Amniotic stem cell (primary cell): ENCODE measurements at regions not wholly inside any gene's neighbourhood (a gene's known extent, or its start where the extent isn't known, plus 50 kb on each side); places are given as distances from the start of the nearest gene placed in this dataset.

Experiments used
- DNase-seq: peaks from one replicate; lab custom pipeline; 2025; lab: John Stamatoyannopoulos, UW

- no peak for DNase-seq
These were observed 523.8 kb downstream of the EFNA5 start for GRCh38 chr5:107146901-107147300.

- DNase-seq: no peak
These were observed 535.3 kb downstream of the EFNA5 start for GRCh38 chr5:107135391-107135790.

DNA sequence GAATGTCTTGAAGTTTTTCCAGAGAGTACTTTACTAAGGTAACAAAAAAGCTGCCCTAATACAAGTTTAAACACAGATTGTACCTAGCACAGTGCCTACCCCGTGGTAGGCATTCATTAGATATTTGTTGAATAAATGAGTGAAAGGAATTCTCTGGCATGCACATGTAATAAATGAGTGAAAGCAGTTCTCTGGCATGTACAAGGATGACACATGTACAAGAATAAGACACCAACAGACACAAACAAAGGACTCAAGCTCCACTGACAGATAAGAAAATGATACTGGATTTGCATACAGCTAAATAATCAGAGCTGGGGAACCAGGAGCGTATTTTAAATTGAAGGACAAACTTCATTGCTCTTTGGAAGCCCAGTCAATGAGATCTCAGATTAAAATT lies 535.8 kb downstream of the EFNA5 start:
- DNase-seq: no peak

DNA sequence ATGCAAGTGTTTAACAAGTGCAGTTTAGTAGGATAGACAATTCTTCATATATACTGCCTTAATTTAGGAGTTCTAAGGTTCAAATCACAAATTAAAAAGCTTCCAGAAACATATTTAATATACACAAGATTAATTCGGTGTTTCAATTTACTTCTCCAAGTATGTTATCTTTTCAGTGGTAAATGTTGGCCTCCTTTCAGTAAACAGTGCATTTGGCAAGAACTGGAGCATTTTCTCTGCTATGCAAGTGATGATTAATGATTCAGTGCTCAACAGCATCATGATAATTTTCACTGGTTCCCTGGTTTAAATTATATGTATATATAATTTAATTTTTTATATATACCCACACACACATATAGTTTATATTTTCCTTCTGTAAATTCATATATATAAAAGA lies 541.7 kb downstream of the EFNA5 start:
- no peak for DNase-seq

DNA sequence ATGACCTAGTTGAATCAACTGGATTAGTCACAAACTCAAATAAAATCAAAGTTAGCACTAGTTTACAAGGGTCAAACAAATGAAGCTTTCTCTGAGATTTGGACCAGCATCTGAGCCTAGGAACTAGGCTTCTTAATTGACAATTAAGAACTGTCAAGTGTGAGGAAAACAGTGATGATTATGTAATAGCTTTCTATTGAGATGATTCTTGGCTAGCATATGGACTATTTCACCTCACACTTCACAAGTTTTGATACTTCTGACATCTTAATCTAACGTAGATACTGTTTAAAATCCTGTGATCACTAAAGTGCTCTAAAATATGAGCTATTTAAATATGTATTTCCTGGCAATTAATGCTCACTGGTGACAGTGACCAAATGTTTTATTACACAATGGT lies 542.9 kb downstream of the EFNA5 start:
- DNase-seq: no peak

GRCh38 chr5:107126341-107126740 lies 544.4 kb downstream of the EFNA5 start:
- DNase-seq: no peak

DNA sequence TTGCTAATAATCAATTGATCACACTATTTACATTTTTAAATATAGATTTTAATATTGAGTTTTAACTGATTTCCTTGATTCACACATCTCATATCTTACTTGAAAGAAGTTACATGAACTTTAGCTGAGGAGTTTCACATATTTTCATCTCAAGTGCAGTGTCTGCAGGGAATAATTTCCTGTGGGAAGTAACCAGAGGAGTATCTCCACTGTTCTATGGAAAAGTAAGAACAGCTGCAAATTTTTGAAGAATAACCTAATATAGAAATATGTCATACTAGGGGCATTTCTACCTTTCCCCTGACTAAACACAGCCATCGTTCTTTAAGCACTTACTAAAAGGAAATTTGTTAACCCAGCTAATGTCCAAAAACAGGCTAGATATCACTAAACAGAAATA lies 546.4 kb downstream of the EFNA5 start:
- no peak for DNase-seq

- DNase-seq: no peak
These were observed 547.7 kb downstream of the EFNA5 start for GRCh38 chr5:107123014-107123413.

DNA sequence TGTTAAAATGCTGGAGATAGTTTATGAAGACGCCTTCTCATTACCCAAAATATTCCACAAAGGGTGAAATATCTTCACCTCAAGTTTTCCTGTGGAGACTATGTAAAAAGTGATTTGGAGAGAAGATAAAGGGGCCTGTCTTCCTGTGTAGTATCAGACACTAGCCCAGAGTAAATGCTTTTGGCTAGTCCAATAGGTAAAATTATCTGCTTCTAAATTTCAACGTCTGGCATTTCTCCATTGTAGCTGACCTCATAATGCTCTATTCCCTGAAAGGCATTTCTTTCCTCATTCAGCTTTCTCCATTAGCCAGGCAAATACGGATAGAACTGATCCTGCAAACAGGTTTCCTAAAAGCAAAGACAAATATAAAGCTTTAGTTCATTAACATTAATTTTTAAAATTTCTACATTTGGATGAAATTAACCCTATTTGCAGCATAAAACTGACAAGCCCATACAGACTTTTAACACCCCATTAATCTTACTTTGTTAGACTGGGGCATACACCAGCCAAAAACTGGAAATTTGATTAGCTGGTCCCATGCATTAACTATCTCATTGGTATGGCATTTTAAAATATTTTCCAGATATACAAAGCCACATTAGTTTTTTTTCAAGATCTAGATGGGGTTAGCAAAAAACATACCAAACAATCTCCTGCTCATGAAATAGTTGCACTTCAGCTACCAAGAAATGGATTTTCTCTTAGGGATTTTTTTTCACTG lies 548.8 kb downstream of the EFNA5 start:
- DNase-seq: no peak

- DNase-seq: no peak
These were observed 551.1 kb downstream of the EFNA5 start for GRCh38 chr5:107119656-107120055.

GRCh38 chr5:107118184-107119019 lies 552.3 kb downstream of the EFNA5 start:
- no peak for DNase-seq

- DNase-seq: no peak
These were observed 558.5 kb downstream of the EFNA5 start for GRCh38 chr5:107112216-107112615.

DNA sequence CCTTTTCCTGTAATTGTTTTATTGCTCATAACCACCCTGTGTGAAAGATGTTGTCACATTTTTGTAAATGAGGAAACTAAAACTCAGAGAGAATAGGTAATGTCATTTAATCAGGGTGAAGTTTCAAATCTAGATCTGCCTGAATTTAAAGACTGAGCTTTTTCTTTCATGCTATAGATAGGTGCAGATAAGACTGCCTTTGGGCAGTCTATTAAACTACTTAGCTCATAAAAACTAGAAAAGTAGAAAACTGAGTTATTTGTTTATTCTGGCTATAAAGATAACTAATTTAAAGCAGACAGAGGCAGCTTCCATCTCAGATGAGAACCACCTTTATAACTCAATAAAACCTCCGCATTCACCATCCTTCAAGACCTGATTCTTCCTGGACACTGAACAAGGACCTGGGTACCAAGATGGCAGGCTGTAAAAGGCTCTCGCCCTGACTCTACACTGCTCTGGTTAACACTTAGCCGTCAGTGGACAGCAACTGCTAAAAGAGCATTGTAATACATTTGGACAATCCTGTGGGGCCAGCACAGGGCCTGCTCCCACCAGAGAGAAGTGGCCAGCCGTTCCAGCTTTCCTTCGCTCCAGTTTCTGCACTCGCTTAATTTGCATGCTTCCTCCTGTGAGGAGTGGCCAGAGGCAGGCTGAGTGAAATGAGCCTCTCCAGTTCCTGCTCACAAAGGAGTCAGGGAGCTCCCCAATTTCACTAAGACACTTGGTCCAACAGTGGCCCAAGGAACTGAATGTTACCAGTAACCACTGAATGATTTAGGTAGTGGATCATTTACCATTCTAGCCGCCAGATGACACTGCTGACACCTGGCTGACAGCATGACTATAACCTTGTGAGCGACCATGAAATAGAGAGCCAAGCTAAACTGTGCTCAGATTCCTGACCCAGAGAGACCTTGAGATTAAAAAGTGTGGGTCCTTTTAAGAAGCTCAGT lies 566.4 kb downstream of the EFNA5 start:
- no peak for DNase-seq

DNA sequence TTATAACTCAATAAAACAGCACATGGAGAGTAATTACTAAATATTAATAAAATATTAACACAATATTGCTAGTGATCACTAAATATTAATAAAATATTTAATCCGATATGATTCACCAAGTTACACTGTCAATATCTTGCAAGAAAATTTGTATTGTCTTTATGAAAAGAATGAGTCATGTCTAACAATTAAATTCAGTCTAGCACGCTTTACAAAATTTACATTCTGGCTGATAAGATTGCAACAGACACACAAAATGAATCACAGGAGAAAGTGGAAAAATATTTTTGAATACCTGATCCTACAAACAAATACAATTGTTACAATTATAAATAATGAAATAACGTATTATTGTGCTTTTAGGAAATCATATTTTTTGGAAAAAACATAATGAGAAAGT lies 567.2 kb downstream of the EFNA5 start:
- DNase-seq: no peak

- DNase-seq: no peak
These were observed 570.6 kb downstream of the EFNA5 start for GRCh38 chr5:107100121-107100520.

GRCh38 chr5:107099506-107099905 lies 571.2 kb downstream of the EFNA5 start:
- DNase-seq: no peak

DNA sequence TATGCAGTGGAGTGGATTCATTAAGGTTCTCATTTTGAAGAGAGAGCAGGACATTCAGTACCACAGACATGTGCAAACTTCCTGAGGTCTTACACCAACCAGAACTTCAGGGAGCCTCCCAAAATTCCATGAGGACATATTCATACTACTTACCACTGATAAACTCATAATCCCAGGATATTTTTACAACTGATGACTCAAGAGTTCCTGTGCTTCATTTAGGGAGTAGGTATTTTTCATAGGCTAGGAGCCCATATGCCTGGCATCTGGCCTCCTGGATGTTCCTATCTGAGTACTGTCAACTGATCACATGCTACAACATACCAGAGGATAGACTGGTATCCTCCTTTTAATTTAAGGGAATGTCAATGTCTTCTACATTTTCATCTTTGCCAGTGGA lies 578.0 kb downstream of the EFNA5 start:
- no peak for DNase-seq

- no peak for DNase-seq
These were observed 580.2 kb downstream of the EFNA5 start for GRCh38 chr5:107090506-107090905.

DNA sequence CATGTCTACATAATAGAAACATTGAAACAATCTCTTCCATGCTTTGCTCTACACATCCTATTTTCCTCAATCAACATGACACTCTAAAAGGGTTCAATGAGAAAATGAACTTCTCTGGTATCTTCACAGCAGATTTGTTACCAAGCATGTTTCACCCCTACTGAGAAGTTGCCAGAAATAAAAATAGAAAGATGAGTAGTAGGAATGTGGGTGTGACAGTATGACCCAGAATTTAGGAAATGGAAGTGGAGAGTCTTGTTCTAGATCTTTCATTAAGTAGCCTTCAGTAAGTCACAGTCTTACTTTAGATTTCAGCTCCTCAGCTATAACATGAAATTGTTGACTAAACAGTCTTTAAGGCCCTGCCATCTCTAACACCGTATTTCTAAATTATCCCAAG lies 581.8 kb downstream of the EFNA5 start:
- no peak for DNase-seq

GRCh38 chr5:107085572-107085971 lies 585.2 kb downstream of the EFNA5 start:
- DNase-seq: no peak

GRCh38 chr5:107074996-107075395 lies 595.7 kb downstream of the EFNA5 start:
- DNase-seq: no peak

- DNase-seq: no peak
These were observed 597.8 kb downstream of the EFNA5 start for GRCh38 chr5:107072967-107073366.
